GM21528 (cell line): ENCODE measurements at regions not wholly inside any gene's neighbourhood (a gene's known extent, or its start where the extent isn't known, plus 50 kb on each side); places are given as distances from the start of the nearest gene placed in this dataset.
A peak's percentile ranks its signal among the peaks of the same experiment; 100 is the strongest.

ENCODE experiments used
- ATAC-seq: cut with Tn5 transposase; IDR thresholded peaks from one replicate; pipeline ENCODE4 v1.9.1; 2021; ENCODE audit warnings: mild to moderate bottlenecking, moderate library complexity; ENCODE audit not compliant: unreplicated experiment, low FRiP score

- no peak for ATAC-seq
These were observed 56.1 kb upstream of the ELMO1 start for GRCh38 chr7:37504801-37505200.

GRCh38 chr7:37505750-37506353, 57.2 kb upstream of the ELMO1 start:
- ATAC-seq = no peak

GRCh38 chr7:37508118-37508517, 59.5 kb upstream of the ELMO1 start:
- no peak for ATAC-seq

GRCh38 chr7:37510043-37510634, 61.5 kb upstream of the ELMO1 start:
- no peak for ATAC-seq

GRCh38 chr7:37511915-37512314, 63.3 kb upstream of the ELMO1 start:
- no peak for ATAC-seq

GRCh38 chr7:37514497-37514896, 65.8 kb upstream of the ELMO1 start:
- ATAC-seq = no peak

GRCh38 chr7:37516664-37517063, 68.0 kb upstream of the ELMO1 start:
- no peak for ATAC-seq

- no peak for ATAC-seq
These were observed 69.6 kb upstream of the ELMO1 start for GRCh38 chr7:37518266-37518665.

GRCh38 chr7:37524056-37524455, 75.4 kb upstream of the ELMO1 start:
- no peak for ATAC-seq

GRCh38 chr7:37524797-37525196, 76.1 kb upstream of the ELMO1 start:
- no peak for ATAC-seq

- ATAC-seq = no peak
These were observed 78.0 kb upstream of the ELMO1 start for GRCh38 chr7:37526623-37527022.

GRCh38 chr7:37527109-37527508, 78.4 kb upstream of the ELMO1 start:
- ATAC-seq = no peak

- no peak for ATAC-seq
These were observed 82.6 kb upstream of the ELMO1 start for GRCh38 chr7:37531225-37531624.

- ATAC-seq = no peak
These were observed 84.0 kb upstream of the ELMO1 start for GRCh38 chr7:37532636-37533035.

GRCh38 chr7:37534893-37535610, 86.4 kb upstream of the ELMO1 start:
- no peak for ATAC-seq

GRCh38 chr7:37535841-37536240, 87.2 kb upstream of the ELMO1 start:
- no peak for ATAC-seq

- ATAC-seq = no peak
These were observed 88.0 kb upstream of the ELMO1 start for GRCh38 chr7:37536706-37537105.

GRCh38 chr7:37537439-37537838, 88.8 kb upstream of the ELMO1 start:
- no peak for ATAC-seq

GRCh38 chr7:37538945-37539344, 90.3 kb upstream of the ELMO1 start:
- ATAC-seq = no peak

GRCh38 chr7:37540917-37541316, 92.3 kb upstream of the ELMO1 start:
- no peak for ATAC-seq

GRCh38 chr7:37541810-37542443, 93.3 kb upstream of the ELMO1 start:
- ATAC-seq = peak; percentile 88
